GM12875 (cell line): ENCODE measurements at regions not wholly inside any gene's neighbourhood (a gene's known extent, or its start where the extent isn't known, plus 50 kb on each side); places are given as distances from the start of the nearest gene placed in this dataset.

Experiments
- H3K4me3 ChIP-seq: one replicate; pipeline ENCODE4 v1.5.1; 2011; ENCODE audit warnings: low read depth, low read length, control low read depth
- CTCF ChIP-seq: IDR thresholded peaks from 2 replicates; pipeline ENCODE4 v1.5.1; 2011; ENCODE audit warnings: low read depth, mild to moderate bottlenecking, control low read depth, inconsistent platforms, low read length, moderate library complexity, borderline replicate concordance; ENCODE audit not compliant: insufficient read depth

GRCh38 chr15:26382444-26383072 is 390.3 kb downstream of the GABRB3 start:
- TF ChIP-seq CTCF: no peak
- H3K4me3 ChIP-seq: no peak overlapping the region

GRCh38 chr15:26378304-26378703 is 394.6 kb downstream of the GABRB3 start:
- no peak overlapping the region for H3K4me3 ChIP-seq
- TF ChIP-seq CTCF: no peak

- TF ChIP-seq CTCF: no peak
- no peak overlapping the region for H3K4me3 ChIP-seq
Measured at GRCh38 chr15:26376243-26376642, 396.6 kb downstream of the GABRB3 start.

GRCh38 chr15:26374806-26375205 is 398.1 kb downstream of the GABRB3 start:
- TF ChIP-seq CTCF: no peak
- no peak overlapping the region for H3K4me3 ChIP-seq

GRCh38 chr15:26372706-26373105 is 400.2 kb downstream of the GABRB3 start:
- no peak overlapping the region for H3K4me3 ChIP-seq
- no peak for TF ChIP-seq CTCF

- no peak overlapping the region for H3K4me3 ChIP-seq
- TF ChIP-seq CTCF: no peak
Measured at GRCh38 chr15:26365077-26365476, 407.8 kb downstream of the GABRB3 start.

- no peak for TF ChIP-seq CTCF
- H3K4me3 ChIP-seq: no peak overlapping the region
Measured at GRCh38 chr15:26359855-26360254, 413.0 kb downstream of the GABRB3 start.
